ENCODE measurements at regions not wholly inside any gene's neighbourhood (a gene's known extent, or its start where the extent isn't known, plus 50 kb on each side); places are given as distances from the start of the nearest gene placed in this dataset.

- TF ChIP-seq CTCF (IDR thresholded peaks at IDR 0.05; ENCODE audit: insufficient read depth, low read depth, low read length) (no peak), EZH2 (IDR thresholded peaks at IDR 0.05; ENCODE audit: insufficient read depth, low read length) (no peak)
These were observed 81.6 kb upstream of the TMEM17 start for GRCh38 chr2:62587592-62587991.

All from astrocyte (in vitro differentiated cells and primary cell).